ENCODE measurements at regions not wholly inside any gene's neighbourhood (a gene's known extent, or its start where the extent isn't known, plus 50 kb on each side); places are given as distances from the start of the nearest gene placed in this dataset.

DNA sequence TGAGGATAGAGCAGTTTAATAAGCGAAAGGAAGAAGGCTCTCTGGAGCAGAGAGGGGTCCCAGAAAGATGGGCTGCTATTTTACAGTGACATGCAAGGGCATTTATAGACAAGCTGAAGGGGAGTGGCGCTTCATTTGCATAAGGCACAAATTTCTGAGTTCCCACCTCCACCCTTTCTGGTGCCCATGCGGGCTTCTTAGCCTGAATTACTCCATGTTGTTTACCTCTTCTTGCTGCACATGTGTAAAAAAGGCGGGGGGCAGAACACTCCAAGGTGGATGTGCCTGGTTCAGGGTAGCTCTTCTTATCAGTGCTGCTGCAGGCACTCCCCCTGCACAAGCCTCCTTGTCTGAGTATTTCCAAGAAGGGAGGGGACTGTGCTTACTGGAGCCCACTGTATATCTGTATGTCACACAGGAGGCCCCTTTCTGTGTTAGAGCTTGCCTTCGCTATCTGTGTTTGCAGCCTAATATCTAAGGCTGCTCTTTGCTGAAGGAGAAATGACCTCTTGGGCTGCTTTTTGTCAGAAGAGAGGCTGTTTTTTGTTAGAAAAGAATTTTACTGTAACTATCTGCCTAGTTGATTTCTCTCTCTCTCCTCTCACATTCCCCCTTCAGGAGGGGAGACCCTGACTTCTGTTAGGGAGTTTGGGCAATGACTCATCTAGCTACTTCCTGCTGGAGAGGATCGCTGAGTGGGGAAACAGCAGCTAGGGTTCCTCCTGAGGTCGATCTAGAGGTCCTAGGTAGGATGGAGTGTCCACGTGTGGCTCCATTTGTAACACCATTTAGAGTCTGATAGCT is 1057.0 kb upstream of the CNTN5 start (continued):
- TF ChIP-seq, protein P1, sequence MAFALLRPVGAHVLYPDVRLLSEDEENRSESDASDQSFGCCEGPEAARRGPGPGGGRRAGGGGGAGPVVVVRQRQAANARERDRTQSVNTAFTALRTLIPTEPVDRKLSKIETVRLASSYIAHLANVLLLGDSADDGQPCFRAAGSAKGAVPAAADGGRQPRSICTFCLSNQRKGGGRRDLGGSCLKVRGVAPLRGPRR (CRISPR knock-in tag; IDR thresholded peaks at IDR 0.05) = peak; percentile 100
- TF ChIP-seq PHB2 (IDR thresholded peaks at IDR 0.05; ENCODE audit: low read depth) = peak; percentile 82
- TF ChIP-seq, protein P2, sequence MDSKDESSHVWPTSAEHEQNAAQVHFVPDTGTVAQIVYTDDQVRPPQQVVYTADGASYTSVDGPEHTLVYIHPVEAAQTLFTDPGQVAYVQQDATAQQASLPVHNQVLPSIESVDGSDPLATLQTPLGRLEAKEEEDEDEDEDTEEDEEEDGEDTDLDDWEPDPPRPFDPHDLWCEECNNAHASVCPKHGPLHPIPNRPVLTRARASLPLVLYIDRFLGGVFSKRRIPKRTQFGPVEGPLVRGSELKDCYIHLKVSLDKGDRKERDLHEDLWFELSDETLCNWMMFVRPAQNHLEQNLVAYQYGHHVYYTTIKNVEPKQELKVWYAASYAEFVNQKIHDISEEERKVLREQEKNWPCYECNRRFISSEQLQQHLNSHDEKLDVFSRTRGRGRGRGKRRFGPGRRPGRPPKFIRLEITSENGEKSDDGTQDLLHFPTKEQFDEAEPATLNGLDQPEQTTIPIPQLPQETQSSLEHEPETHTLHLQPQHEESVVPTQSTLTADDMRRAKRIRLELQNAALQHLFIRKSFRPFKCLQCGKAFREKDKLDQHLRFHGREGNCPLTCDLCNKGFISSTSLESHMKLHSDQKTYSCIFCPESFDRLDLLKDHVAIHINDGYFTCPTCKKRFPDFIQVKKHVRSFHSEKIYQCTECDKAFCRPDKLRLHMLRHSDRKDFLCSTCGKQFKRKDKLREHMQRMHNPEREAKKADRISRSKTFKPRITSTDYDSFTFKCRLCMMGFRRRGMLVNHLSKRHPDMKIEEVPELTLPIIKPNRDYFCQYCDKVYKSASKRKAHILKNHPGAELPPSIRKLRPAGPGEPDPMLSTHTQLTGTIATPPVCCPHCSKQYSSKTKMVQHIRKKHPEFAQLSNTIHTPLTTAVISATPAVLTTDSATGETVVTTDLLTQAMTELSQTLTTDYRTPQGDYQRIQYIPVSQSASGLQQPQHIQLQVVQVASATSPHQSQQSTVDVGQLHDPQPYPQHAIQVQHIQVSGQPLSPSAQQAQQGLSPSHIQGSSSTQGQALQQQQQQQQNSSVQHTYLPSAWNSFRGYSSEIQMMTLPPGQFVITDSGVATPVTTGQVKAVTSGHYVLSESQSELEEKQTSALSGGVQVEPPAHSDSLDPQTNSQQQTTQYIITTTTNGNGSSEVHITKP (IDR thresholded peaks at IDR 0.05; ENCODE audit: partially characterized antibody) = peak; percentile 75
- TF ChIP-seq, protein P3, sequence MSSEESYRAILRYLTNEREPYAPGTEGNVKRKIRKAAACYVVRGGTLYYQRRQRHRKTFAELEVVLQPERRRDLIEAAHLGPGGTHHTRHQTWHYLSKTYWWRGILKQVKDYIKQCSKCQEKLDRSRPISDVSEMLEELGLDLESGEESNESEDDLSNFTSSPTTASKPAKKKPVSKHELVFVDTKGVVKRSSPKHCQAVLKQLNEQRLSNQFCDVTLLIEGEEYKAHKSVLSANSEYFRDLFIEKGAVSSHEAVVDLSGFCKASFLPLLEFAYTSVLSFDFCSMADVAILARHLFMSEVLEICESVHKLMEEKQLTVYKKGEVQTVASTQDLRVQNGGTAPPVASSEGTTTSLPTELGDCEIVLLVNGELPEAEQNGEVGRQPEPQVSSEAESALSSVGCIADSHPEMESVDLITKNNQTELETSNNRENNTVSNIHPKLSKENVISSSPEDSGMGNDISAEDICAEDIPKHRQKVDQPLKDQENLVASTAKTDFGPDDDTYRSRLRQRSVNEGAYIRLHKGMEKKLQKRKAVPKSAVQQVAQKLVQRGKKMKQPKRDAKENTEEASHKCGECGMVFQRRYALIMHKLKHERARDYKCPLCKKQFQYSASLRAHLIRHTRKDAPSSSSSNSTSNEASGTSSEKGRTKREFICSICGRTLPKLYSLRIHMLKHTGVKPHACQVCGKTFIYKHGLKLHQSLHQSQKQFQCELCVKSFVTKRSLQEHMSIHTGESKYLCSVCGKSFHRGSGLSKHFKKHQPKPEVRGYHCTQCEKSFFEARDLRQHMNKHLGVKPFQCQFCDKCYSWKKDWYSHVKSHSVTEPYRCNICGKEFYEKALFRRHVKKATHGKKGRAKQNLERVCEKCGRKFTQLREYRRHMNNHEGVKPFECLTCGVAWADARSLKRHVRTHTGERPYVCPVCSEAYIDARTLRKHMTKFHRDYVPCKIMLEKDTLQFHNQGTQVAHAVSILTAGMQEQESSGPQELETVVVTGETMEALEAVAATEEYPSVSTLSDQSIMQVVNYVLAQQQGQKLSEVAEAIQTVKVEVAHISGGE (CRISPR knock-in tag; IDR thresholded peaks at IDR 0.05) = peak in 1 of 3 experiments; percentile 95; a peak in 2 of 6 replicates
- TF ChIP-seq, protein P4, sequence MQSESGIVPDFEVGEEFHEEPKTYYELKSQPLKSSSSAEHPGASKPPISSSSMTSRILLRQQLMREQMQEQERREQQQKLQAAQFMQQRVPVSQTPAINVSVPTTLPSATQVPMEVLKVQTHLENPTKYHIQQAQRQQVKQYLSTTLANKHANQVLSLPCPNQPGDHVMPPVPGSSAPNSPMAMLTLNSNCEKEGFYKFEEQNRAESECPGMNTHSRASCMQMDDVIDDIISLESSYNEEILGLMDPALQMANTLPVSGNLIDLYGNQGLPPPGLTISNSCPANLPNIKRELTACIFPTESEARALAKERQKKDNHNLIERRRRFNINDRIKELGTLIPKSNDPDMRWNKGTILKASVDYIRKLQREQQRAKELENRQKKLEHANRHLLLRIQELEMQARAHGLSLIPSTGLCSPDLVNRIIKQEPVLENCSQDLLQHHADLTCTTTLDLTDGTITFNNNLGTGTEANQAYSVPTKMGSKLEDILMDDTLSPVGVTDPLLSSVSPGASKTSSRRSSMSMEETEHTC (IDR thresholded peaks at IDR 0.05) = peak; percentile 48; the same call in 1 of the 2 replicates
- TF ChIP-seq, protein P5, sequence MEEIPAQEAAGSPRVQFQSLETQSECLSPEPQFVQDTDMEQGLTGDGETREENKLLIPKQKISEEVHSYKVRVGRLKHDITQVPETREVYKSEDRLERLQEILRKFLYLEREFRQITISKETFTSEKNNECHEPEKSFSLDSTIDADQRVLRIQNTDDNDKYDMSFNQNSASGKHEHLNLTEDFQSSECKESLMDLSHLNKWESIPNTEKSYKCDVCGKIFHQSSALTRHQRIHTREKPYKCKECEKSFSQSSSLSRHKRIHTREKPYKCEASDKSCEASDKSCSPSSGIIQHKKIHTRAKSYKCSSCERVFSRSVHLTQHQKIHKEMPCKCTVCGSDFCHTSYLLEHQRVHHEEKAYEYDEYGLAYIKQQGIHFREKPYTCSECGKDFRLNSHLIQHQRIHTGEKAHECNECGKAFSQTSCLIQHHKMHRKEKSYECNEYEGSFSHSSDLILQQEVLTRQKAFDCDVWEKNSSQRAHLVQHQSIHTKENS (CRISPR knock-in tag; IDR thresholded peaks at IDR 0.05) = peak; percentile 73; the same call in 1 of the 2 replicates
- peak; percentile 100 for TF ChIP-seq MECOM (CRISPR knock-in tag; IDR thresholded peaks at IDR 0.05)
- peak; percentile 41 for TF ChIP-seq GTF2E2 (tag; IDR thresholded peaks at IDR 0.05)
- TF ChIP-seq PPARD (CRISPR knock-in tag; IDR thresholded peaks at IDR 0.05) = peak; percentile 92
- peak; percentile 84 for TF ChIP-seq HDAC2 (IDR thresholded peaks at IDR 0.05)
- TF ChIP-seq, protein P6, sequence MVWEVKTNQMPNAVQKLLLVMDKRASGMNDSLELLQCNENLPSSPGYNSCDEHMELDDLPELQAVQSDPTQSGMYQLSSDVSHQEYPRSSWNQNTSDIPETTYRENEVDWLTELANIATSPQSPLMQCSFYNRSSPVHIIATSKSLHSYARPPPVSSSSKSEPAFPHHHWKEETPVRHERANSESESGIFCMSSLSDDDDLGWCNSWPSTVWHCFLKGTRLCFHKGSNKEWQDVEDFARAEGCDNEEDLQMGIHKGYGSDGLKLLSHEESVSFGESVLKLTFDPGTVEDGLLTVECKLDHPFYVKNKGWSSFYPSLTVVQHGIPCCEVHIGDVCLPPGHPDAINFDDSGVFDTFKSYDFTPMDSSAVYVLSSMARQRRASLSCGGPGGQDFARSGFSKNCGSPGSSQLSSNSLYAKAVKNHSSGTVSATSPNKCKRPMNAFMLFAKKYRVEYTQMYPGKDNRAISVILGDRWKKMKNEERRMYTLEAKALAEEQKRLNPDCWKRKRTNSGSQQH (CRISPR knock-in tag; IDR thresholded peaks at IDR 0.05) = peak; percentile 98
- no peak for TF ChIP-seq BRF1 (IDR thresholded peaks at IDR 0.05; ENCODE audit: borderline replicate concordance, extremely low read depth, insufficient read length)
- no peak for TF ChIP-seq HNRNPK (IDR thresholded peaks at IDR 0.05; ENCODE audit: low read depth, low read length, poor library complexity, severe bottlenecking)
- TF ChIP-seq EGR1 (conservative IDR thresholded peaks at IDR 0.05) = no peak; the same call in 1 of the 2 replicates
- TF ChIP-seq TARDBP (IDR thresholded peaks at IDR 0.05) = peak; percentile 37; the same call in 1 of the 2 replicates

All from K562 (cell line).